Retinal pigment epithelial cell (primary cell): ENCODE measurements at regions not wholly inside any gene's neighbourhood (a gene's known extent, or its start where the extent isn't known, plus 50 kb on each side); places are given as distances from the start of the nearest gene placed in this dataset.

ENCODE experiments used
- DNase-seq: peaks from one replicate; pipeline ENCODE4 v3.0.0-alpha.2; 2010; ENCODE audit warnings: low read depth
- H3K4me3 ChIP-seq: 2 replicates; pipeline ENCODE4 v1.5.1; 2011; ENCODE audit warnings: mild to moderate bottlenecking, low read length, control low read depth, moderate library complexity
- CTCF ChIP-seq: conservative IDR thresholded peaks from 2 replicates; pipeline ENCODE4 v1.5.1; 2011; ENCODE audit warnings: low read depth, low read length, control low read depth, inconsistent platforms

- TF ChIP-seq CTCF = no peak
Observed at GRCh38 chr4:26028133-26028792, 114.2 kb downstream of the SMIM20 start.

GRCh38 chr4:26028793-26029567, 115.0 kb downstream of the SMIM20 start:
- peak; percentile 83 for TF ChIP-seq CTCF
- peak overlapping the region; percentile 28 for H3K4me3 ChIP-seq
- DNase-seq = no peak

More at GRCh38 chr4:26028133-26028792, 114.2 kb downstream of the SMIM20 start:
- H3K4me3 ChIP-seq = no peak overlapping the region
- DNase-seq = no peak

DNA sequence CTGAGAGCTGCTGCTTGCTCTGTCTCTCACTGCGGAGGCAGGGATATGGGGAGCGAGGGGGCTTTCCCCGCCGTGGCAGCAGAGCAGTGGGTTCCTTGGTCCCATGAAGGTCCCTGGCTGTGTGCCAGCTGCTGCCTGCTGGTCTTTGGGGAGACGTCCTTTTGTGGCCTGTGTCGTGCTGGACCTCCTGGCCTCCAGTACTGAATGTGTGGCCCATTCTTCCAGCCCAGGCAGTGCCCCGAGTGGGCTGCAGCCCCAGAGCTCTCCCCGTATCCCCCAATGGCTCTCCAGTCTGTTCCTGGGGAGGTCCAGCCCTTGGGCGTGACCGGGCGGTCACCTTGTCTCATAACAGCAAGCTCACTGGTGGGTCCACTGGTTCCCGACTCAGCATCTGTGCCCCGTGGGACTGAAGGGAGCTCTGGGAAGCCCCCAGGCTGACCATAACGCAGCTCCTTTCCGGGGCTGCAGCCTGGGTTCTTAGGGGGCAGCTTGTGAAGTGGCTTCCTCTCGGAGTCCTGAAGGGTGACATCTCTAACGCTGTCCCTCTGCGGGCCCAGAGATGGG, 115.6 kb downstream of the SMIM20 start:
- no peak for DNase-seq
- no peak overlapping the region for H3K4me3 ChIP-seq
- TF ChIP-seq CTCF = no peak

DNA sequence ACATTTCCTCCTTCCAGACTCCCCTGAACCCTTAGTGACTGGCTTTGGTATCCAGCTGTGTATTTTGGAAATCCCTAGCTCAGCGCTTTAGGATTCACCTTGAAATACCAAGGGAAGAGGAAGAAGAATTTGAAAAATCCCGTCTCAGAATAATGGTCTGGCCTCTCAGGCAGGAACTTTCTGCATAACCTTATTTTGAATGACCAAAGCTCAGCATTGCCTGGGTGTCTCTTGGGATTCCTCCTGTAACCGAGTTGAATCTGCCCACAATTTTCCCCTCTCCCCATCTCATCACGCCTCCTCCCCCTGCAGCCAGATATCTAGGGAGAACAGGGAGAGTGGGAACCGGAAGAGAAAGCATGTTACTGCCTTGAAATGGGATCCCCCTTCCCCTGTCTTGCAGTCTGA, 116.2 kb downstream of the SMIM20 start:
- no peak overlapping the region for H3K4me3 ChIP-seq
- DNase-seq = no peak
- no peak for TF ChIP-seq CTCF

GRCh38 chr4:26030780-26031179, 116.8 kb downstream of the SMIM20 start:
- no peak for TF ChIP-seq CTCF
- DNase-seq = no peak
- H3K4me3 ChIP-seq = no peak overlapping the region

GRCh38 chr4:26031704-26032103, 117.7 kb downstream of the SMIM20 start:
- TF ChIP-seq CTCF = no peak
- DNase-seq = no peak
- no peak overlapping the region for H3K4me3 ChIP-seq

- H3K4me3 ChIP-seq = no peak overlapping the region
- no peak for TF ChIP-seq CTCF
- DNase-seq = no peak
Observed at GRCh38 chr4:26032142-26032541, 118.1 kb downstream of the SMIM20 start.
